Keratinocyte (primary cell): ENCODE measurements at regions not wholly inside any gene's neighbourhood (a gene's known extent, or its start where the extent isn't known, plus 50 kb on each side); places are given as distances from the start of the nearest gene placed in this dataset.

ENCODE experiments used
- EZH2 ChIP-seq: IDR thresholded peaks from one replicate; pipeline ENCODE4 v1.6.1; 2012; ENCODE audit warnings: inconsistent platforms, mild to moderate bottlenecking, low read length, moderate library complexity
- TF ChIP-seq, protein P1 (sequence below), 3 experiments: IDR thresholded peaks in 1 of 3; conservative IDR thresholded peaks in 1 of 3; optimal IDR thresholded peaks in 1 of 3; 2 replicates in 2 of 3; 3 replicates in 1 of 3; pipeline versions ENCODE3 to v1.5.1; 2011; ENCODE audit warnings: low read length in 3 of 3, mild to moderate bottlenecking in 3 of 3, moderate library complexity in 2 of 3, control low read depth in 1 of 3, inconsistent platforms in 1 of 3; ENCODE audit not compliant: insufficient read depth in 2 of 3; ENCODE audit errors: extremely low read depth in 1 of 3

DNA sequence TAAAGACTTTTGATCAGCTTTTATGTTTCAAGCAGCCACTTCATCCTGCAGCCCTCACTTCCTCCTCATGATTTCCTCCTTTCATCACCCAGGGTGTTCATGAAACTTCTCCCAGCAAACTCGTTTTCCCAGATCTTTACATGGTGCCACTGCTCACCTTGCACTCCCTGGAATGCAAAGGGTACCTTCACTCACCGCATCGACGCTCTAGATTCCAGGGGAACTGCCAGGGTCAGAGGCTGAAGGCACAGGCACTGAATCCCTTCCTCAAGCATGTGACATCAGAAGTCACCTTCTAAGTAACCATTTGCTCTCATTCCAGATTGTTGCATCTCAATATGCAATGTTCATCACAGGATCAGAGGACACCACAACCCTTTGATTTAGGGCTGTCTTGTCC is 82.8 kb downstream of the PRKAB2 start:
- TF ChIP-seq, protein P1, sequence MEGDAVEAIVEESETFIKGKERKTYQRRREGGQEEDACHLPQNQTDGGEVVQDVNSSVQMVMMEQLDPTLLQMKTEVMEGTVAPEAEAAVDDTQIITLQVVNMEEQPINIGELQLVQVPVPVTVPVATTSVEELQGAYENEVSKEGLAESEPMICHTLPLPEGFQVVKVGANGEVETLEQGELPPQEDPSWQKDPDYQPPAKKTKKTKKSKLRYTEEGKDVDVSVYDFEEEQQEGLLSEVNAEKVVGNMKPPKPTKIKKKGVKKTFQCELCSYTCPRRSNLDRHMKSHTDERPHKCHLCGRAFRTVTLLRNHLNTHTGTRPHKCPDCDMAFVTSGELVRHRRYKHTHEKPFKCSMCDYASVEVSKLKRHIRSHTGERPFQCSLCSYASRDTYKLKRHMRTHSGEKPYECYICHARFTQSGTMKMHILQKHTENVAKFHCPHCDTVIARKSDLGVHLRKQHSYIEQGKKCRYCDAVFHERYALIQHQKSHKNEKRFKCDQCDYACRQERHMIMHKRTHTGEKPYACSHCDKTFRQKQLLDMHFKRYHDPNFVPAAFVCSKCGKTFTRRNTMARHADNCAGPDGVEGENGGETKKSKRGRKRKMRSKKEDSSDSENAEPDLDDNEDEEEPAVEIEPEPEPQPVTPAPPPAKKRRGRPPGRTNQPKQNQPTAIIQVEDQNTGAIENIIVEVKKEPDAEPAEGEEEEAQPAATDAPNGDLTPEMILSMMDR (optimal IDR thresholded peaks at IDR 0.05 in 1 of 3, IDR thresholded peaks at IDR 0.05 in 1 of 3, conservative IDR thresholded peaks at IDR 0.05 in 1 of 3; ENCODE audit: extremely low read depth in 1 of 3, insufficient read depth in 2 of 3, low read length in 3 of 3): no peak
- TF ChIP-seq EZH2: no peak
